IPS-NIHi7 (cell line): ENCODE measurements at regions not wholly inside any gene's neighbourhood (a gene's known extent, or its start where the extent isn't known, plus 50 kb on each side); places are given as distances from the start of the nearest gene placed in this dataset.
A peak's percentile ranks its signal among the peaks of the same experiment; 100 is the strongest.
"Not testable (repeated sequence)": the region's sequence is repeated elsewhere in the genome, so short reads cannot be mapped to it uniquely, and the experiment has no call there.

Source experiments
- DNase-seq: peaks from one replicate; pipeline ENCODE4 v3.0.0; 2012; ENCODE audit warnings: mixed read lengths; ENCODE audit errors: extremely low spot score

DNA sequence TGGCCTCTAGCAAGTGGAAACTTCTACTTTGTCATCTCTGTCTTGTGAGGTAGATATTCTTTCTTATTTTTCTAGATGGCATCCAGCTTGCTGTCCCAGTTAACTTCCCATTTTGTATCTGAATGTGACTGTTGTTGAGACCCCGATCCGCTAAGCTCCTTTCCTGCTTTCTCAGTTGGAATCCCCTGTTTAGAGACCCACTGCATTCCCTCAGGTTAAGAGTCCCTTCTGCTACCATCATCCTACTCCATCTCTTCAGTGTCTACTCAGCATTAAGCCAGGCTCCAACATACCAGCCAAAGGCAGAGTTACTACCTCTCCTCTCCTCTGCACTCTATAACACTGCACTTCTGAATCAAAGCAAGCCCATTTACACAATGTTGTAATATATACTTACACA, 1300.4 kb upstream of the CHAC2 start:
- DNase-seq = no peak

DNA sequence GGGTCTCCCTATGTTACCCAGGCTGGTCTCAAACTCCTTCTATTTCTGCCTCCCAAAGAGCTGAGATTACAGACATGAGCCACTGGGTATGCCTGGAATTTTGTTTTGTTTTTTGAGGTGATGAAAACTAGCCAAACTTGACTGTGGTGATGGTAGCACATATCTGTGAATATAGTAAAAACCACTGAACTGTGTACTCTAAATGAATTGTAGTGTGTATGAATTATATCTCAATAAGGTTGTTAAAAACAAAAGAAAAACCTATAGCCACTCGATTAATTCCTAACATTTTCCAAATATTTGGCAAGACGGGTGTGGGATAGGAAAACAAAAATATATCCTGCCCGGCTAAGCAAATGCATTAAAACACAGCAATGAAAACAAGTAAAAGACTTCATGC, 1302.3 kb upstream of the CHAC2 start:
- no peak for DNase-seq

DNA sequence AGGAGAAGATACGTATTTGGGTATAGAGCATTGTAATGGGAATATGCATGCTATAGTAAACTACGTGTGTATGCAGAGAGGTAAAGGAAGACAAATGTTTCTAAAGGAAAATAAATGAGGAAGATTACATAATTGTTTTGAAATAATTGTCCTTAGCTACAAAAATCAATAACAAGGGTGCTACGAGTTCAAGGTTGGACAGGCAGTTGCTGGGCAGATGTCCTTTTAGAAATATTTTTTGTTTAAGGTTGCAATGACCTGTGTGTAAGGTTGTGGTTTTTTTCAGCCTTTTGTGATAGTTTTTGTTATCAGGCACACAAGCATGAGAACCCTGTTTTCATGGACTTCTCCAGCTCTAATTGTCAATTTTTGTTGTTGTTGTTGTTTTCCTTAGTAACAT, 1304.1 kb upstream of the CHAC2 start:
- no peak for DNase-seq

DNA sequence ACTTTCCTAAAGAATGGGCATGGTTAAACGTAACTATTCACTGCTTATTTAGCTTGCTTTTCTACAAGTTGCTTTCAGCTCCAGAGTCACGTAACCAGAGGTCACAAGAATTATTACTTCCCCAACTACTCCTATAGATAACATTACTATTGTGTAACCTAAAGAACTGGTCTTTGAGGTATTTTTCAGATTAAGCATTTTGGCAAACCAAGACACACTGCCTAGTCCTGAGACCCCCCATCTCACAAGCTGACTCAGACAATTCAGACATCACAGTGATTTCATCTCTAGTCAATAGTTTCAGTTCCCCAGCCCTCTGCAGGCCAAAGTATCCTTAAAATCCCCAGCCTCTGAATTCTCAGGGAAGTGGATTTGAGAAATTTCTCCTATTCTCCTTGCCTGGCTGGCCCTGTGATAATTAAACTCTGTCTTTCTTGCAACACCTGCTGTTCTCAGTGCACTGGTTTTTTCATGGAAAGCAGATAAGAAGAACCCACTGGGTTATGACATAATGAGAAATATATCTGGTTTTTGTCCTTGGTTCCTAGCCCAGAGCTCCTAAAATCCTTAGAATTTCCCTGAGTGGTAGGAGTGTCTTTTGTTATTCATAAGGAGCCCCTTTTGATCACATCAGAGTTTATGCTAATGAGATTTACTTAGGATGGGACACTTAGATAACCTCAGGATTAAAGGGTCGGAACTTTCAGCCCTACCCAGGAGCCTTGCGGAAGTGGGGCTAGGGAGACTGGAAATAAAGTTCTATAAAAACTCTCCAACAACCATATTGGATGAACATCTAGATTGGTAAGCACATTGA, 1310.8 kb upstream of the CHAC2 start:
- DNase-seq = no peak

DNA sequence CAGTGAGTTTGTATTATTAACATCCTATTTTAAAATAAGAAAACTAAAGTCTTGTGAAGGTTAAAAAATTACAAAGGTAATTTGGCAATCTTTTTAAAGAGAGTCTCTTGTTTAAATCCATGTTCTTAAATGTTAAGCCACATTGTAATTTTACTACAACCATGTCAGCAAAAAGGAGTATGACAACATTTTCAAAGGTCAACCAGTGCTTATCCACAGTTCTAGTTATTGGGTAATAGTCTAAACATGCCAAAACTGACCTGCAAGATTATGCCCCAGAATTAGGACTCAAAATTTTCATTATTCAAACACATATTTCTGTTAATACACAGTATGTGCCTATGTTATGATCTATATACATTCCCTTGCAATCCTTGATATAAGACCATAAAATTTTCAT, 1312.6 kb upstream of the CHAC2 start:
- DNase-seq = no peak

DNA sequence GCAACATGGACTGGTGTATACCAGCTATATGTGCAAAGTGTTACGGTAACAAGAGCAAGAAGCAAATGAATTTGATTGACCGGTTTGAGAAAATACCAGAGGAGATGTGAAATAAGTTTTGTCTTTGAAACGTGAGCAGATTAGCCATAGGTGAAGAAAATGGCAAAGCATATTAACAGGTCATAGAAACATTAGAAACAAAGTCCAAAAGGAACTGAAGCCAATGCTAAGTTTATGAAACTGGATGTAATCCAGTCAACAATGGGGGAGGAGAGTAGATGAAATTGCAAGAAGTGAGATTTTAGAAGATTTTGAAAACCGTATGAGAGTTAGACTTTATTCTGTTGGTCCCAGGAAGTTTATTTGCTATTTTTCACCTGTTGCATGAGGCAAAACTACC, 1315.4 kb upstream of the CHAC2 start:
- DNase-seq = no peak

DNA sequence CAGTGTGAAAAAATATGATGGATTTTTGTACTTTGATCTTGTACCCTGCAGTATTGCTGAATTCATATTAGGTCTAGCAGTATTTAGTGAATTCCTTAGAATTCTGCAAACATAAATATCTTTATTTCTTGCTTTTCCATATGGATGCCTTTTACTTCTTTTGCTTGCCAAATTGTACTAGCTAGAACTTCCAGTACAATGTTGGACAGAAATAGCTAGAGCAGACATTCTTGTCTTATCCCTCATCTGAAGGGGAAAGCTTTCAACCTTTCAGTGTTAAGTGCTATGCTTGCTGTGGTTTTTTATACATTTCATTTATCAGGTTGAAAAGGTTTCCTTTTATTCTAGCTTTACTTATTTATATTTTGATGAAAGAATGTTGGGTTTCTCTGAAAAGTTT, 1321.9 kb upstream of the CHAC2 start:
- DNase-seq = no peak

DNA sequence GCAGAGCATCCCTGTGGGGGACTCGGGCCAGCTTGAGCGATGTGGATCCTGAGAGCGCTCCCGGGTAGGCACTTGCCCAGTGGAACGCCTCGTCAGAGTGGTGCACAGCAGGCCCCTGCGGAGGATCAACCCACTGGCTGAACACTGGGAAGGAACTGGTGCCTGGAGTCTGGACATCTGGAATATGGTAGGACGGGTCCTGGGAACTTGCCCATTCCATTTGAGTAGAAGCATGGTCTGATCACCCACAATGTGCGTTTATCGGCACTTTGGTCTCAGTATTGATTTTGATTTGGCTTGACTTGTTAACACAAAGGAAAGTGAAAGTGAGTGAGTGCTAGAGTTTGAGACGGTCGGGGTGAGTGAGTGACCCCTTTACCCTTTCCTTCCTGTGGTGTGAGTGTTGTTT, 1336.2 kb upstream of the CHAC2 start:
- DNase-seq = no peak

DNA sequence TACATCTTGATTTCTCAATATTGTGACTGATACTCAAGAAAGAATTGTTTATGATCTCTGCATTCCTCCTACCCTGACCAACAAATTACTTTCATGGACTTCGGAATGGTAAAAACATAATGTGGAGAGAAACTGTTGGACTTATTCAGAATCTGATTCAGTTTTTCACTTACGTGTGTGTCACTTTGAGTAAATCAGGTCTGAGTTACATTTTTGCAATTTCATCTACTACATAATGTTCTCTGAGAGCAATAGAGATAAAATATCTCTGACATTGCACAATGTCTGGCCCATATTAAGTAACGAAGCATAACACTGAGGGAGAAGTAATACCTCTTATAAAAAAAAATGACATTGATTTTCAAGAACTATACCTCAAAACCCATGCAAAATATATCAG, 1337.9 kb upstream of the CHAC2 start:
- DNase-seq = no peak

DNA sequence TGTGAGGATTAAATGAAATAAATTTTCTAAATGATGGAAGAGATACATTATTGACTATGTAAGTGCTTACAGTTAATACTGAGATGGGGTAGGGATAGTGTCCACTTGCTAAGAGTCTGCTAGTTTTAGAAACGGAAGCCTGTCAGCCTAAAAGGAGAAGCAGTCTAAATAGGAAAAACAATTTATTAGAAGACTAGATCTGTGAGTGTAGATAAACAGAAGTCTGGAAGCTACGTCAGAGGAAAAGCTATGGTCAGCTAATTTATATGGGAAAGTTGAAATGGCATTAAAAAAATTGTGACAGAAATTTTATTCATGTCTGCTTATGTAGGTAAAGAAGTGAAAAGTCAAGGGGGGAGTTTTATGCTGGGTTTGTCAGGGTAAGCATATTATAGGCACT, 1338.4 kb upstream of the CHAC2 start:
- no peak for DNase-seq

DNA sequence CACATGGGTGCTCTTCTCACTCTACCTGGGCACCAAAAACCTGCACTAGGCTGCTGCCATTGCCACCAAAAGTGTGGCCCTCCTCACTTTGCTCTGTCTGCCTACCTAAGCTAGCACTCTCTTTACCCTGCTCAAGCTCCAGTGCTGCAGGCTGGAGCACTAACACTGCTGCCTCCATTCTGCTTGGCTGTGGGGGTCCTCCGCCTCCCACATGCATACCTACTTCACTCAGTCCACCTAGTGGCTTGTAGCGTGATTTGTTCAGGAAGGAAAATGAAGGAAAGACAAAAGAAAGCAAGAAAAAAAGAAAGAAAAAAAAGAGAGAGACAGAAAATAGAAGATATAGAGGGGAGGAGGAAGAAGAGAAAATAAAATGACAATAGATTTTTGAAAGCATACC, 1339.4 kb upstream of the CHAC2 start:
- DNase-seq = peak; percentile 51

DNA sequence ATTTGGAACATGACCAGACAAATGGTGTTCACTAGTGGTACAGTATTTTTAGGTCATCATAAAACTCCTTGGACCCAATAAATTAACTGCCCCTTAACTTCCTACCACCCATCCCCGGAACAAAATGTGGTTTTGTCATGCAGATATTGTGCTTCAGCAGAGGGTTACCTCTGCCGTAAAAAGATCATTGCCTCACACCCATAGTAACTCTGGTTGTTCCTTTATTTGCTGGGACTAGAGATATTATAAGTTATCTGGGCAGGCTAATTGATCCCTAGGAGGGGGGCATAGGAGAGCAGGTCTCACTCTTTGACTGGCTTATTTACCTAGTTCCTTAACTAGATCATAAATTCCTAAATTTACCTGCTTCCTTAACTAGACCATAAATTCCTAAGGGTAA, 1343.9 kb upstream of the CHAC2 start:
- DNase-seq = no peak

DNA sequence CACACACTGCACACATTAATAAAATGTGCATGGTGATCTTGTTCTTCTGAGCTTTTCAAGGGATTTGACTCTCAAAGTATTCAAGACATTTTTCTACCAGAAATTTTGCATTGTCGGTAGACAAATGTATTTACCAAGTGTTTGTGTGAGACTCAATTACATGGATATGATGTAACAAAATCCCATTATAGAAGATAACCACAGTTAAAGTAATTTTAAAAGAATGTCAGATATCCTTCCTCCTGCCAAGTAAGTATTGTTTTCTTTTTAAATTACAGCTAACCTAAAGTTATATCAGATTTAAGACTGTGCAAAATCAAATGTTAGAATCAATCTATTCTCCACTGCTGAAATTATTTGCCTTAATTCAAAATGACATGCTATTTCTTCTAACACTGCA, 1344.5 kb upstream of the CHAC2 start:
- no peak for DNase-seq

DNA sequence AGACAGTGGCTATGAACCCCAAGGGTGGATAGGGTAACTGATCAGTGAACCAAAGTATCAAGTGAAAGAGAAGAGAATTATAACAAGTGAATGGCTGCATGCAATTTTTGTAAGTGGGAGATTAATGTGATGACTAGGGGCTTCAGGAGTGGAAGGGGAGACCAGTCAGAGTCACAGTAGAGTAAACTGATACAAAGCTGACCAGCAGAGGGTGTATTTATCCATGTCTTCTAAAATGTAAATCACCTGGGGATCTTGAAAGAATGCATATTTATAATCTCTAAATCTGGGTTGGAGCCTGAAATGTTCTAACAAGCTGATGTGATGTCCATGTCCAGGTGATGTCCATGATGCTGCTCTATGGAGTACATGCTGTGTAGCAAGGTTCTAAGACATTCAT, 1351.3 kb upstream of the CHAC2 start:
- peak; percentile 20 for DNase-seq

DNA sequence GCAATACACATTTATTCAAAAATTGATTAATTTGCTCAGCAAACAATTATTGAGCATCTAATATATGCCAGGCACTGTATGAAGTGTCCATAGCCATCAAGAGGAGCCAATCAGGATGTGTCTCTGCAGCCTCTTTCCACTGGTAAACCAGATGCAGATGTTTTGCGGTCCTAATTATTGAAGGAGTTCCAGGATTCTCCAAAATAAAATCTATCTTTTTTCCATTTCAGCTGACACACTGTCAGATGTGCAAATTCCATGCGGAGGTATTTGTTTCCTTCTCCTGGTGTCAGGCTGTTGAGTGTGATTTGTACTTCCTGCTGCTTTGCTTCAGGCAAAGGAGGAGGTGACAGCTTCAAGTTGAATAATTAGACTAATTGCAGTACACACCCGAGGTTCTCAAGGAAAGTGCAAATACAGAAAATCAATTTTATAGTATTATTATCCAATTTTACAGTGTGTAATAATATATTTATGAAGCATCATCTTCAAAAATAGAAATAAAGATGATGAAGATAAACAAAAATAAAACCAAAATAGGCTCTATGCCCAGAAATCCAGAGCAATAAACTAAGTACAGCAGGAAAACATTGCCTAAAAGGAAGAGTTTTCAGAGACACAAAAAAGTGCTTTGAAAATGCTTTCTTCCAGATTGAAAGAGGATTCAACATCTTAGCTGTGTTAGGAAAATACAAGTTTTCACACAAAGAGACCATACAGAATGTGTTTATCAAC, 1352.9 kb upstream of the CHAC2 start:
- no peak for DNase-seq

DNA sequence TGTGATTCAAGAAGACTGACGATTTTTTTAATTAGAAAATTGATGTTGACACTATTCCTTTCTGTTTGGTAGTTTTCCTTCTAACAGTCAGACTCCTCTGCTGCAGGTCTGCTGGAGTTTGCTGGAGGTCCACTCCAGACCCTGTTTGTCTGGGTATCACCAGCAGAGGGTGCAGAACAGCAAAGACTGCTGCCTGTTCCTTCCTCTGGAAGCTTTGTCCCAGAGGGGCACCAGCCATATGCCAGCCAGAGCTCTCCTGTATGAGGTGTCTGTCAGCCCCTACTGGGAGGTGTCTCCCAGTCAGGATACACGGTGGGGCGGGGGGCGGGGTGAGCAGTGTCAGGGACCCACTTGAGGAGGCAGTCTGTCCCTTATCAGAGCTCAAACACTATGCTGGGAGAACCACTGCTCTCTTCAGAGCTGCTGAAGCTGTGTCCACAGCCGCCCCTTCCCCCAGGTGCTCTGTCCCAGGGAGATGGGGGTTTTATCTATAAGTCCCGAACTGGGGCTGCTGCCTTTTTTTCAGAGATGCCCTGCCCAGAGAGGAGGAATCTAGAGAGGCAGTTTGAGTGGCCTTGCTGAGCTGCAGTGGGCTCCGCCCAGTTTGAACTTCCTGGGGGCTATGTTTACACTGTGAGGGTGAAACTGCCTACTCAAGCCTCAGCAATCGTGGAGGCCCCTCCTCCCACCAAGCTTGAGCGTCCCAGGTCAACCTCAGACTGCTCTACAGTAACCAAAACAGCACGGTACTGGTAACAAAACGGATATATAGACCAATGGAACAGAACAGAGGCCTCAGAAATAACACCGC, 1358.1 kb upstream of the CHAC2 start:
- not testable (repeated sequence) for DNase-seq

DNA sequence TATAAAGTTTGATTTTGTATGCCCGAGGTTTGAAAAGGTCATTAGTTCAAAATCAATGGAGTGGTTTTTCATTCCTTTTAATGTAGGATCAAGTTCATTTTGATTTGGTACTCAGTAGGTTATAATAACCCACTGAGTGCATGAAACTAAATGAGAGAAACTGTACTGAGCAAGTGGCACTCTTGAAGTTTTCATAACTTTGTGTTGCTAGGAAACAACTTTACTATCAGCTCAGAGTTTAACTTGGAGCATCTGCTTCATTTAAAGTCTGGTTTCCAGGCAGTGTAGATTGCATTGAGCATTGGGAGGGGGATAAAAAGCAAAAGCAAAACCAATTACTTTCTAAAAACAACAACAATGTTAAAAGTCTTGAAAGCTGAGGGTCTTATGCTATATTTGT, 1361.6 kb upstream of the CHAC2 start:
- no peak for DNase-seq

DNA sequence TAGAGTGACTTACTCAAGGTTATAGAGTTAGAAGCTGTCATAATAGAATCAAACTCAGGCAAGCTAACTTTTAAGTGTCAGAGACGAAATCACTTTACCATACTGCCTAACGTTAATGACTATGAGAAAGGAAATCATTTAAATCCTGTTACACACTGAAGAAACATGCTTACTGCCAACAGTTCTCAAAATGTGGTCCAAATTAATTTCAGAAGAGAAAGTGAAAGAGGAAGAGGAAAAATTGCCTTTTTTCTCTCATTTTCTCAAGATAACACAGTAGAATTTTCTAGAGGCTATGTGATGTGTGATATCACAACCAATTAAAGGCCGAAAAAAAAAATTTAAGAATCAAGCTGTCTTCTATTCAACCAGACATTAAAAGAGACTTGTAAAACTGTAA, 1362.7 kb upstream of the CHAC2 start:
- no peak for DNase-seq

DNA sequence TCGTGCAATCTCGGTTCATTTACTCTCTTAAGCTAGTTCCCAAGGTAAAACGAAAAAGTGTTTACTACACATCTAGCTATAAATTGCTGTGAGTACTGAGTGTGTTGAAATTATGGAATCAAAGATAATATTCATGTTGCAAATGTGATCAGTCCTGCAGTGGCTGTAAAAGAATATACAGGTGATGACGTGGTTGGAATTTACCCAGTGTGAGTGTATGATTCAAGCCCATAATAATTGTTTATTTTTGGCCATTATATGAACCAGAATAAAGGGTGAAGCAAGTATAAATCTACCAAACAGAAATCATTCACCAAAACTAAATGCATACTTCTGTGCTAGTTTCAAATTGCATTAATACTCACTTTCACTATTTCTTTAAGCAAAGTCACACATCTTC, 1363.6 kb upstream of the CHAC2 start:
- DNase-seq = no peak

DNA sequence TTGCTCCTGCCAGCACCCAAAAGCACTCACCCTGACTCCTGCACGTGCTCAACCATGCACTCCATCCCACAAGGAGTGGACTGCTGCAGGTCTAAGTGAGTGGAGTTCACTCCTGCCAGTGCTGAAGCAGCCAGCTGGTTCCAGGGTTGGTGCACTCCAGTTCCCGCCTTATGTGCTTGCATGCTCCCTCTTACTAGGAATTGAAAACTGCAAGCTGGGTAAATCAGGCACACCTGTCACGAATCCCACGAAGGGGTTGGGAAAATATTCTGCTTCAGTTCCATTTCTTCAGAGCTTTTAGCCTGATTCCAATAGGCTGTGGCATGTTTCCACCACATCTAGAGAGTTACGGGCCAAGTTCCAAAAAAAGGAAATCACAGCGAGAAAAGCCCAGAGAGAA, 1365.5 kb upstream of the CHAC2 start:
- no peak for DNase-seq

DNA sequence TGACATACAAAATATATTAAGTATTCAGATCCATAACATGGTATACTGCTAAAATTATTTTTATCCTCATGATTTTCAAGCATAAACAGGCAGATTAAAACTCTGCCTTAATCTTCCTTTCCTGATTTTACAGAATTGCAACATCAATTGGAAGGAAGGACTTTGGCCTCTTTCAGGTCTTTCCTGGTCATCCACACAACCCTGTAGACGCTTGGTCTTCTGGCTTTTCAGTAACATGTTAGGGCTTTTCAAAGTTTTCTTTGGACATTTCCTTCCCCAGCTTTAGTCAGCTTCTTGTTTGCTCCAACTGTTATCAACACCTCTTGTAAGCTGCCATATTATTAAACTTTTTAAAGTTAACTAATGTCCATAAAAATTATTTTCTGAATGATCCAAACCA, 1364.9 kb upstream of the NRXN1 start:
- DNase-seq = no peak

DNA sequence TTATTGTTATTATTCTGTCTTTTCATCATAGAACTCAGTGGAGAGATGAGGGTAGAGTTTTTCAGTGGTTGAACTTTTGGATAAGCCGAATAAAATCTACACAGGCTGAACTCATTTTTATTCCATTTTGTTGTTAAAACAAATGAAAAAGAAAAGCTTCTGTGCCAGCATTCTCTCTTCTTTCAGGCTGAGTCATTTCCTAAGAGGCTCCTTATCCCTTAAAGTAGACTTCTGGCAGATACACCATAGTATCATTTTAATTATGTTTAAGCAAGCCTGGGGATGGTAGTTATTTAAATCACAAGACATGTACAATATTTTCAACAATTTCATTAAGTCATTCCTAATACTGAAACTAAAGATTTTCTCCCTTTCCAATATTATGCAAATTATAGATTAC, 1364.0 kb upstream of the NRXN1 start:
- DNase-seq = no peak

DNA sequence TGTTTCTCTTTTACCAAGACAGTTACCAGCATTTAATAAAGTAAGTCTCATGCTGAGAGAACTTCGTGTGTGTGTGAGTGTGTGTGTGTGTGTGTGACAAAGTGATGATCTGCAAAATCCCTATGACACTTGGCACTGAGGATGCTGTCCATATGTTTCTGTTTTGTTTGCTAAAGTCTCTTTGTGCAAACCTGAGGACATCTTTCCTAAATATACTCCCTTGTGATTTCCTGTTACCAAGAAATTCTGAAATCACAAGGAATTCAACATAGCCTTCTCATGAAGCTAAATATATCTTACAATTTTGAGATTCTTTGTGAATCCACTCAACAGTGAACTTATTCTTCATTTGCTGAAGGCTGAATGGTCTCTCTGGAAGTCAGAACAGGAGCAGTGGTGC, 1359.7 kb upstream of the NRXN1 start:
- no peak for DNase-seq
